Endothelial cell (in vitro differentiated cells): ENCODE measurements at regions not wholly inside any gene's neighbourhood (a gene's known extent, or its start where the extent isn't known, plus 50 kb on each side); places are given as distances from the start of the nearest gene placed in this dataset.

ENCODE experiments used
- DNase-seq: peaks from one replicate; pipeline ENCODE4 v3.0.0; 2021; ENCODE audit warnings: low spot score
- H3K27ac Mint-ChIP-seq: one replicate; pipeline ENCODE4 v1.8.0; 2021; ENCODE audit warnings: mixed read lengths, inconsistent platforms; ENCODE audit not compliant: unreplicated experiment
- H3K27me3 Mint-ChIP-seq: one replicate; pipeline ENCODE4 v1.8.0; 2021; ENCODE audit warnings: mild to moderate bottlenecking, moderate library complexity, mixed read lengths, inconsistent platforms; ENCODE audit not compliant: unreplicated experiment
- H3K36me3 Mint-ChIP-seq: one replicate; pipeline ENCODE4 v1.8.0; 2021; ENCODE audit warnings: mild to moderate bottlenecking, low read depth, mixed read lengths, inconsistent platforms; ENCODE audit not compliant: unreplicated experiment
- H3K4me1 Mint-ChIP-seq: one replicate; pipeline ENCODE4 v1.8.0; 2021; ENCODE audit warnings: mild to moderate bottlenecking, mixed read lengths, inconsistent platforms; ENCODE audit not compliant: unreplicated experiment
- H3K4me3 Mint-ChIP-seq: one replicate; pipeline ENCODE4 v1.8.0; 2021; ENCODE audit warnings: mild to moderate bottlenecking, mixed read lengths, inconsistent platforms; ENCODE audit not compliant: unreplicated experiment
- H3K9me3 Mint-ChIP-seq: one replicate; pipeline ENCODE4 v1.8.0; 2021; ENCODE audit warnings: mixed read lengths, inconsistent platforms; ENCODE audit not compliant: unreplicated experiment
- CTCF ChIP-seq: fragments of 200-600 bp; sonication (generic); IDR thresholded peaks from one replicate; pipeline ENCODE4 v1.5.0; 2021; ENCODE audit warnings: antibody characterized with exemption; ENCODE audit not compliant: unreplicated experiment

DNA sequence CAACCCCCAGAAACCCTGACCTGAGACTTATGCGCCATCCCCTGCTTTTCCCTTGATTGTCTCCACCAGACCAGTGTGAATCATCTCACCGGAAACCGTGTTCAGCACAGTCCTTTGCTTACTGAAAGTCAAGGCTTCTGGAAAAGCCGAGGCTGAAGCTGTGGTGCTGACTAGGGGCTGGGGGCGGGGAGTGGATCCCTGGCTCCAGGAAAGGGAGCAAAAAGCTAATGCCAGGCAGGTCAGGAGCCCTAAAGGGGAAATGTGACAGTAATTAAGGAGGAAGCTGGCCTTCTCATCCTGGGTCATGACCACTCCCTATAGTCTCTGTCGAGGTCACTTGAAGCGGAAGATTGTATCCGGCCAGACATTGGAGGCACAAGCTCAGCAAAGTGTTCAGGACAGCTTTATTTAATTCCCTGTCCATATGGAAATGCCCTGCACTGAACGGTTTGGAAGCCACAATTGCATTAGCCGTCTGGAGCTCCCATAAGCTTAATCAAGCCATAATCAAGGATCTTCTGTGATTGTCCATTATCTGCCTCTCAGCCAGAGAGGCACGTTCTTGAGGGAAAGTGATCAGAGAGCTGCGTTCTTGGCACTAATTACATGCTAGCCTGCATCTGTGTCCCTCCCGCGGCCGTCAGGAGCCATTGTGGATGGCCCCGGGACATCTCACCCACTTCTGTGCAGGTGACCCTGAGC, 403.6 kb downstream of the RRAGC start:
- Mint-ChIP-seq H3K27me3 (peaks cover 7% of the 10 kb centered on the region), H3K4me3 (no peak overlapping the region), H3K27ac (no peak overlapping the region), H3K4me1 (no peaks in the 10 kb centered on the region), H3K9me3 (no peaks in the 10 kb centered on the region), H3K36me3 (no peaks in the 10 kb centered on the region)
- TF ChIP-seq CTCF: no peak
- DNase-seq: no peak

DNA sequence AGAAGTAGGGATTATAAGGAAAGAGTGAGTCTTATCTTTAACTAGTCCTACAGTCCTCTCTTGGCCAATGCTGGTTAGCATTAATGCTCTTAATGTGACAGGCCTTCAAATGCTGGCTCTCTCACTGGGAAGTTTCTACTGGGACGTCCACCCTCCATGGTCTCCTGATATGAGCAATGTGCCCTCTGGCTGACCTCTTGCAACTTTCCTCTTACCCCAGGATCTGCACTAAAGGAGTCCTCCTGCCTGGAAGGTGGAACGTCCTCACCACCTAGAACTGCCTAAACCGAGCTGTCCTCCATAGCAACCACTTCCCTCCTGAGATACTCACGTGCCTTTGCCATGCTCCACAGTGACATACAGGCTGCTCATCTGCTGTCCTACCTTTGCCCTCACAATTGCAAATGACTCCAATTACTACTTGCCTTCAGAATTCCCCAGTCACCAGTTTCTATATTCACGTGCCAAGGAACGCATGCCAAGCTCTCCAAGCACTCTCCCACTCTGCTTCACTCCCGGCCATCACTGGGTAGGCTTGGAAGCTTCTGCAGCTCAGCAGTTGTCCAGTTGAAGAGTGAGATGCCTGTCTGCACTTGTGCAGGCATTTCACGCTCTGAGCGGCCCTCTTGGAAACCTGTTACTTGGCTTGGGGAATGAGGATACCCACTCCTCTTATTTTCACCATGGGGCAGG, 404.7 kb downstream of the RRAGC start:
- H3K4me3 Mint-ChIP-seq: no peak overlapping the region
- no peak for TF ChIP-seq CTCF
- no peak overlapping the region for H3K27ac Mint-ChIP-seq
- no peaks in the 10 kb centered on the region for H3K36me3 Mint-ChIP-seq
- no peaks in the 10 kb centered on the region for H3K9me3 Mint-ChIP-seq
- no peak for DNase-seq
- peaks cover 7% of the 10 kb centered on the region for H3K27me3 Mint-ChIP-seq
- no peaks in the 10 kb centered on the region for H3K4me1 Mint-ChIP-seq

DNA sequence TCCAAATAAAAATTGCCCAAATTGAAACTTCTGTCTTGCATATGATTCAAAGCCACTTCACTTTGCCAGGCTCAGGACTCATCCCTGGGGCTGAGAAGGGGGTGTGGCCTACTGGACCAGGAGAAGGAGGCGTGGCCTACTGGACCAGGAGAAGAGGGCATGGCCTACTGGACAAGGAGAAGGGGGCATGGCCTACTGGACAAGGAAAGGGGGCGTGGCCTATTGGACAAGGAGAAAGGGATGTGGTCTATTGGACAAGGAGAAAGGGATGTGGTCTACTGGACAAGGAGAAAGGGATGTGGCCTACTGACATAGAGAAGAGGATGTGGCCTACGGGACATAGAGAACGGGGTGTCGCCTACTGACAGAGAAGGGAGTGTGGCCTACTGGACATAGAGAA, 405.3 kb downstream of the RRAGC start:
- Mint-ChIP-seq H3K4me3 (no peak overlapping the region), H3K27ac (no peak overlapping the region), H3K27me3 (peaks cover 7% of the 10 kb centered on the region), H3K36me3 (no peaks in the 10 kb centered on the region), H3K9me3 (no peaks in the 10 kb centered on the region), H3K4me1 (no peaks in the 10 kb centered on the region)
- TF ChIP-seq CTCF: no peak
- no peak for DNase-seq

GRCh38 chr1:38452246-38452645, 405.7 kb upstream of the POU3F1 start:
- Mint-ChIP-seq H3K36me3 (no peaks in the 10 kb centered on the region), H3K9me3 (no peaks in the 10 kb centered on the region), H3K4me1 (no peaks in the 10 kb centered on the region), H3K27me3 (peaks cover 7% of the 10 kb centered on the region), H3K27ac (no peak overlapping the region), H3K4me3 (no peak overlapping the region)
- TF ChIP-seq CTCF: no peak
- no peak for DNase-seq

- no peak overlapping the region for H3K4me3 Mint-ChIP-seq
- no peak for TF ChIP-seq CTCF
- H3K36me3 Mint-ChIP-seq: no peaks in the 10 kb centered on the region
- H3K9me3 Mint-ChIP-seq: no peaks in the 10 kb centered on the region
- H3K27ac Mint-ChIP-seq: no peak overlapping the region
- no peaks in the 10 kb centered on the region for H3K4me1 Mint-ChIP-seq
- peaks cover 7% of the 10 kb centered on the region for H3K27me3 Mint-ChIP-seq
- DNase-seq: no peak
Measured at GRCh38 chr1:38451541-38451993, 405.0 kb upstream of the POU3F1 start.
